Endothelial cell (in vitro differentiated cells): ENCODE measurements at regions not wholly inside any gene's neighbourhood (a gene's known extent, or its start where the extent isn't known, plus 50 kb on each side); places are given as distances from the start of the nearest gene placed in this dataset.

Experiments
- DNase-seq: peaks from one replicate; pipeline ENCODE4 v3.0.0; 2021; ENCODE audit warnings: low spot score
- H3K27ac Mint-ChIP-seq: one replicate; pipeline ENCODE4 v1.8.0; 2021; ENCODE audit warnings: mixed read lengths, inconsistent platforms; ENCODE audit not compliant: unreplicated experiment
- H3K27me3 Mint-ChIP-seq: one replicate; pipeline ENCODE4 v1.8.0; 2021; ENCODE audit warnings: mild to moderate bottlenecking, moderate library complexity, mixed read lengths, inconsistent platforms; ENCODE audit not compliant: unreplicated experiment
- H3K36me3 Mint-ChIP-seq: one replicate; pipeline ENCODE4 v1.8.0; 2021; ENCODE audit warnings: mild to moderate bottlenecking, low read depth, mixed read lengths, inconsistent platforms; ENCODE audit not compliant: unreplicated experiment
- H3K4me1 Mint-ChIP-seq: one replicate; pipeline ENCODE4 v1.8.0; 2021; ENCODE audit warnings: mild to moderate bottlenecking, mixed read lengths, inconsistent platforms; ENCODE audit not compliant: unreplicated experiment
- H3K4me3 Mint-ChIP-seq: one replicate; pipeline ENCODE4 v1.8.0; 2021; ENCODE audit warnings: mild to moderate bottlenecking, mixed read lengths, inconsistent platforms; ENCODE audit not compliant: unreplicated experiment
- H3K9me3 Mint-ChIP-seq: one replicate; pipeline ENCODE4 v1.8.0; 2021; ENCODE audit warnings: mixed read lengths, inconsistent platforms; ENCODE audit not compliant: unreplicated experiment
- CTCF ChIP-seq: fragments of 200-600 bp; sonication (generic); IDR thresholded peaks from one replicate; pipeline ENCODE4 v1.5.0; 2021; ENCODE audit warnings: antibody characterized with exemption; ENCODE audit not compliant: unreplicated experiment

- Mint-ChIP-seq H3K4me3 (no peak overlapping the region), H3K27ac (no peak overlapping the region), H3K27me3 (no peaks in the 10 kb centered on the region), H3K4me1 (peaks cover 8% of the 10 kb centered on the region), H3K9me3 (no peaks in the 10 kb centered on the region), H3K36me3 (no peaks in the 10 kb centered on the region)
- no peak for DNase-seq
- TF ChIP-seq CTCF, result no peak
Observed at GRCh38 chr2:175630280-175631244, 371.5 kb downstream of the LNPK start.

- TF ChIP-seq CTCF, result no peak
- Mint-ChIP-seq H3K27me3 (peaks cover 3% of the 10 kb centered on the region), H3K4me1 (peaks cover 8% of the 10 kb centered on the region), H3K4me3 (no peak overlapping the region), H3K36me3 (no peaks in the 10 kb centered on the region), H3K27ac (no peak overlapping the region), H3K9me3 (no peaks in the 10 kb centered on the region)
- no peak for DNase-seq
Observed at GRCh38 chr2:175628243-175628642, 373.8 kb downstream of the LNPK start.

GRCh38 chr2:175627405-175627804, 374.7 kb downstream of the LNPK start:
- no peak for DNase-seq
- no peak overlapping the region for H3K27ac Mint-ChIP-seq
- peaks cover 4% of the 10 kb centered on the region for H3K27me3 Mint-ChIP-seq
- H3K36me3 Mint-ChIP-seq, result no peaks in the 10 kb centered on the region
- H3K4me3 Mint-ChIP-seq, result no peak overlapping the region
- no peak for TF ChIP-seq CTCF
- no peaks in the 10 kb centered on the region for H3K9me3 Mint-ChIP-seq
- peaks cover 8% of the 10 kb centered on the region for H3K4me1 Mint-ChIP-seq

- H3K36me3 Mint-ChIP-seq, result no peaks in the 10 kb centered on the region
- H3K27me3 Mint-ChIP-seq, result peaks cover 5% of the 10 kb centered on the region
- peaks cover 8% of the 10 kb centered on the region for H3K4me1 Mint-ChIP-seq
- H3K27ac Mint-ChIP-seq, result no peak overlapping the region
- no peaks in the 10 kb centered on the region for H3K9me3 Mint-ChIP-seq
- no peak for TF ChIP-seq CTCF
- no peak for DNase-seq
- H3K4me3 Mint-ChIP-seq, result no peak overlapping the region
Observed at GRCh38 chr2:175626796-175627195, 375.3 kb downstream of the LNPK start.

- H3K27ac Mint-ChIP-seq, result no peak overlapping the region
- no peak overlapping the region for H3K4me3 Mint-ChIP-seq
- no peaks in the 10 kb centered on the region for H3K9me3 Mint-ChIP-seq
- DNase-seq, result no peak
- no peaks in the 10 kb centered on the region for H3K4me1 Mint-ChIP-seq
- no peak for TF ChIP-seq CTCF
- H3K27me3 Mint-ChIP-seq, result peaks cover 5% of the 10 kb centered on the region
- no peaks in the 10 kb centered on the region for H3K36me3 Mint-ChIP-seq
Observed at GRCh38 chr2:175624785-175625184, 377.3 kb downstream of the LNPK start.
